GF-D8 (cell line): ENCODE measurements at regions not wholly inside any gene's neighbourhood (a gene's known extent, or its start where the extent isn't known, plus 50 kb on each side); places are given as distances from the start of the nearest gene placed in this dataset.
"Not testable (repeated sequence)": the region's sequence is repeated elsewhere in the genome, so short reads cannot be mapped to it uniquely, and the experiment has no call there.

ENCODE experiments used
- DNase-seq: peaks from one replicate; lab custom pipeline; 2025; lab: John Stamatoyannopoulos, UW

DNA sequence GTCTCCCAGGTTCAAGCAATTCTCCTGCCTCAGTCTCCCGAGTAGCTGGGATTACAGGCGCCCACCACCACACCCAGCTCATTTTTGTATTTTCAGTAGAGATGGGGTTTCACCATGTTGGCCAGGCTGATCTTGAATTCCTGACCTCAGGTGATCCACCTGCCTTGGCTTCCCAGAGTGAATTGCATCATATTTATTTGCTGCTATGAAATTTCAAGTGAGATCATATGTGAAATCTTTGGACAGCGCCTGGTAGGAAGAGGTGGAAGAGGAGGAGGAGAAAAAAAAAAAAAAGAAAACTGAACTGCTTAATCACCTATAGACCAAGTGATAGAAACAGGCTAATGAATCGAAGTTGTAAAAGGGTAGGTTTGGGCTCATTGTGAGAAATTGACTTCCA, 557.8 kb upstream of the C16orf82 start:
- DNase-seq: not testable (repeated sequence)

DNA sequence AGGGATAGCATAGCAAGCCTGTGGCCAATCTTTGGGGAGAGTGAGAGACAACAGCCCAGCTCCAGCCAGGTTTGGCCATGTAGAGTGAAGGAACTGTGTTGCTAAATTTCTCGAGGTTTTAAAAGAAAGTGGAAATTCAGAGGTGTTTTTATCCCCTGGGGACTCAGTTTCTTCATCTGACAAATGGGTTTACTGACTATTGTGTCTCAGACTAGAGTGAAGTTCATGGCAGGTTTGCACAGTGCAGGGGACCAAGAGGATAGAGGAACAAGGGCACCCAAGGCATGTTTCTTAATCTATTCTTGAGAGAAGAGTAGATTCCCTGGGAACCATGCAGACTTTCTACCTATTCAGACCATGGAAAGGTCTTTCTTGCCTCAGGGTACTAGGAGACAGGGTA, 555.8 kb upstream of the C16orf82 start:
- no peak for DNase-seq

DNA sequence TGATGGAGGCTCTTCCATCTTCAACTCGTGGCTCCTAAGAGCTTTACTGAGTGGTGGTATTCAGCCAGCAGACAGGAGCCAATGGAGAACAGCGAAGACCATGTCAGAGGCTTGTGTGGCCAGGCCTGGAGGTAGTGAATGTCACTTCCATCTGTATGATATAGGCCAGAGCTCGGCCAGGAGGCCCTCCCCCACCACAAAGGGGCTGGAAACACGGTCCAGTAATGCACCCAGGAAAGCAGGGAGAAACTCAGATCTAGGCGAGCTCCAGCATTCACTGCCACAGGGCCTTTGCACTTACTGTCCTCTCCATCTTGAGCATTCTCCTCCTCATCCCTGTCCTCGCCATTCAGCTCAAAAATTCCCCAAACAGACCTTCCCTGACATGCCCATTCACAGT, 555.3 kb upstream of the C16orf82 start:
- no peak for DNase-seq

DNA sequence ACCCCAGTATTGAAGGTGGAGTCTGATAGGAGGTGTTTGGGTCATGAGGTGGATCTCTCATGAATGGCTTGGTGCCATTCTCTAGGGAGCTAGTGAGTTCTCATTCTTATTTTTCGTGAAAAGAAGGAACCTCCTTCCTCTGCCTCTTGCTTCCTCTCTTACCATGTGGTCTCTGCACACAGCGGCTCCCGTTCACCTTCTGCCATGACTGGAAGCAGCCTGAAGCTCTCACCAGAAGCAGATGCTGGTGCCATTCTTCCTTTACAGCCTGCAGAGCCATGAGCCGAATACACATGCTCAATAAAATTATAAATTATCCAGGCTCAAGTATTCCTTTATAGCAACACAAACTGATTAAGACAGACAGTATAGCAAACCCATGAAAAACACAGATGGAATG, 545.1 kb upstream of the C16orf82 start:
- DNase-seq: no peak

DNA sequence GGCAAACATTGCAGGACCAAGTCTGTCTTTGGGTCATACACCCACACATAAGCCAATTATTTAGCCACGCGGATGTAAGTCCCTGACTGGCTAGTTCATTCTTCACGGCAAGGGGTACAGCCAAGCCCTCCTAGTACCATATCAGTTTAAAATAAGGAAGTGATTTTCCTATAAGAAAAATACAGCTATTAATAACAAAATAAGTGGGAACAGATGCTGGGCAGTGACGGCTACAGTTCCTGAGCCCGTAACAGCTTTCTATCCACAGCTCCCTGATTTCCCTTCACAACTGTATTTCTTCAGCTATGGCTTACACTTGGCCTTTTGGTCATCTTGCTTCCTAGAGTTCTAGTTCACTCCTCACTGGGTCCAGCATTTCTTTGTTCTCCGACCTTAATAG, 542.4 kb upstream of the C16orf82 start:
- DNase-seq: no peak

DNA sequence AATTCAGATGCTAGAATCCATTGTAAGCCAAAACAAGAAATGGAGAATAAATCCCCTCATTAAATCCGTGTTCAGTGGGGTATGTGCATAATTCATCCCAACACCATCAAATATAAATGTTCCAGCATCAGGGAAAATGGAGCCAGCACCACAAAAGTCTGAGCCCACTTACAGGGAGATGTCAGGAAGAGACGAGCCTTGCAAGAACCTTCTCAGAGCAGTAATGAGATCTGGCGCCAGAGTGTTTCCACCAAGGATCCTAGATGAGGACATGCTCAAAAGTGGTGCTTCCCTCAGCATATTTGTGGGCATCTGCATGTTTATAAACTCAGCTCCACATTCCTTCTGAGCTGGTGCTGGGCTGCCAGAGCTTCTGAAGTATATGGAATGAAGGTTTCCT, 541.9 kb upstream of the C16orf82 start:
- DNase-seq: no peak

DNA sequence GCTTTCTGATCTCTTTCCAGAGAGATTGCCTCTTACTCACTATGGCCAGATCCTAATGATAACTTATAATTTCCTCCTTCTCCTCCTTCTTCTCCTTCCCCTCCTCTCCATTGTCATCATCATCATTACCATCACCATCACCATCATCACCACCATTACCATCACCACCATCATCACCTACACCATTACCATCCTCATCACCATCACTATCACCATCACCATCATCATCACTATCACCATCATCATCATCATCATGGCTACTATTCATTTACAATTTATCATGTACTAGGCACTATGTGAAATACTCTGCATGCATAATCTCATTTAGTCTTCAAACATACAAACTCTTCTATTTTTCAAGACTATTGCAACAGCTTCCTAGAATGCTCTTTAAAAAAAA, 540.9 kb upstream of the C16orf82 start:
- no peak for DNase-seq

DNA sequence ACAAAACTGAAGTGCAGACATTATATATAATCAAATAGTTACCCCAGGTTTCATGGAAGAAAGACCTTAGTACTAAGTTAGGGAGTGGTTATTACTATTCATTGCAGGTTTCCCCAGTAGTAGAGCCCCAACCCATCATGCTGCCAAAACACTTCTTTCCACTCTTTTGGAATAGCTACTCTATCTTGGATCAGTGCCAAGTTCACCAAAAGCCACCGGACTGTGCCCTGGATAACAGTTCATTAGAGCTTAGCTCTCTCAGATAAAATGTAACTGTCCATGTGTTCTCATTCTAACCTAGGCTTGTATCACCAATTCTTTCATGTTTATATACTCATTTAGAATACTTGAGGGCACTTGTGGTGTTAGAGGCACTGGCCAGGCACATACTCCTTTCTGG, 540.1 kb upstream of the C16orf82 start:
- no peak for DNase-seq

DNA sequence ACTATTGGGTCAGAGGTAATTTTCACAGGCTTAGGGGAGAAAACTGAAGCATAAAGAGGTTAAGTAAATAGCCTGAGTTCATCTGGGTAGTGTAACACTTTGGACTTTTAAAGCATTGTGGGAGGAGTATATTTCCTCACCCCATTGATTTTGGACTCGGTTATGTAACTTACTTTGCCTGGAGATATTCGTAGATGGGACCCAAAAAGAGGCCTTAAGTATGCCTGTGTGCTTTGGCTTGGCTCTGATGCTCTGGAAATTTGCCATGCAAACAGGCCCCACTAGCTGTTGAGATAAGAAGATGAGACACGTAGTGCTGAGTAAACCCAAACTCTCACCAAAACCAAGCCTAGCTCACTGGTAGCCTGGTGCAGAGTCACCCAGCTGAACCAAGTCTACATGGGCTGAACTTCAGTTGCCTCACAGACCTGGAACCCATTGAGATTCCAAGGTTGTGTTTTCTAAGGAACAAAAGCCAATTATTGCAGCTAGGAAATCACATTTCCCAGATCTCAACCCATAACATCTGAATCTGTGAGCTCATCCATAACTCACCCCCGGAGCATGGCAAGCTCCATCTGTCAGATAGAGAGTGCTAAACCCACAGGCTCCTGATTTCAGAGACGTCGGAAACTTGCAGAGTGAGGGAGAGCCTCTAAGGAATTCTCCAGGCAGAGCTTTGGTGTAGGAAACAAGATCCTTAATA, 536.0 kb upstream of the C16orf82 start:
- DNase-seq: no peak

DNA sequence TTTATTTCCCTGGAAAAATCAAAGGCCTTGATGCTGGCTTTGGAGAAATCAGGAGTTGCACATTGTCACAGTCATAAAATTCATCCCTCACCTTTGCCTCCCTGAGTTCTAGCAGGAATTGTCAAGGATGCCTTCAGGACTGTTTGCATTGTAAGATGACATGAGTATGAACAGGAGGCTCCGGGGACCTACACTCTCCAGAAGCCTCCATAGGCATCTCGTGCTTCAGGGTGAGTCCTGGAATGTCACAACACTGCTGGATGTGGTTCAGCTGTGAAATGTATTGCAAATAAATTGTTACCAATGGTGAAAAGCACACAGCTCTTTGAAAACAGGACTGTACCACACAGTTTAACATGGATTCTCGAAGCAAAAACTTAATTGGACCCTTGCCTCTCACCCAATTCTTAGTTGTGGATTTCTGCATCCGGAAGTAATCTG, 535.4 kb upstream of the C16orf82 start:
- no peak for DNase-seq

DNA sequence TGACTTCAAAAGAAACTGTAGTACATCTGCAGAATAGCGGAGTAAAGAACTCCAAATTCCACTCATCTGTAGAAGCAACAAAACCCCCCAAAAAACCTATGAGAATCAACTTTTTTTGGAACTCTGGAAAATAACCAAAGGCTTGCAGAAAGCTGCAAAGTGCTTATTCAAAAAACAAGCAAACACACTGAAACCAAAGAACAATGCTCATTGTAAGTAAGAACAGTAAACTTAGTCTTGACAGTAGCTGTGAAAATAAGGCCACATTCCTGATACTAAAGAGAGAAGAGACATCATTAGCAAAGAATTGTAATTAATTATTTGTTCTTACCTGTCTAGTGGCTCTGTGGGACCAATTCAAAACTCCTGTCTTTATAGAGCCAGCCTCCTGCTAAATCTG, 534.3 kb upstream of the C16orf82 start:
- DNase-seq: no peak

DNA sequence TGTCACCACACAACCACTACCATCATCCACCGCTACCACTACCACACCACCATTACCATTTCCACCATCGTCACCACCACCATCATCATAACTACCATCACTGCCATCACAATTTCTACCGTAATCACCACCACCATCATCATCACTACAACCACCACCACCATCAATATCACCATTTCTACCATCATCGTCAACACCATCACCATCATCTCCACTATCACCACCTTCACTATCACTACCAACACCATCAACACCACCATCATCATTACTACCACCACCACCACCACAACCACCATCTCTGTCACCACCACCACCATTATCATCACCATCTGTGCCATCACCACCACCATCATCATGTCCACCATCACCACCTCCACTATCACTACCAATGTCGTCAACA, 524.5 kb upstream of the C16orf82 start:
- DNase-seq: no peak

DNA sequence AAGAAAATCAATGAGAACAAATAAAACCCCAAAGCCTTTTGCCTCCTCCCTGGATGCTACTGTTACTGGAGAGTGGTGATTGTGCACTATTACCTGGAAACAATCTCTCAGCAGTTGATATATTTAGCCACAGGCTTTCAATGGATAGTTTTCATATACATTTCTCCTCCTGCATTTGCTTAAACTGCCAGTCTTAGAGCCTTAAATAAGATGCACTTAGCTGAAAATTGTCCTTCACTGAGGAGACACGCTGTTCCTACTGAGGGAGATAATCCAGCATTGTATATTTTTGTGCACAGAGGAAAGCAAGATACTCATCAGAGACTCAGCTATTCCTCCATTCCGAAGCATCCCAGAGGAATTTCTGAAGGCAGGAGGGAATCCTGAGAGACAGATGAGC, 520.2 kb upstream of the C16orf82 start:
- no peak for DNase-seq

DNA sequence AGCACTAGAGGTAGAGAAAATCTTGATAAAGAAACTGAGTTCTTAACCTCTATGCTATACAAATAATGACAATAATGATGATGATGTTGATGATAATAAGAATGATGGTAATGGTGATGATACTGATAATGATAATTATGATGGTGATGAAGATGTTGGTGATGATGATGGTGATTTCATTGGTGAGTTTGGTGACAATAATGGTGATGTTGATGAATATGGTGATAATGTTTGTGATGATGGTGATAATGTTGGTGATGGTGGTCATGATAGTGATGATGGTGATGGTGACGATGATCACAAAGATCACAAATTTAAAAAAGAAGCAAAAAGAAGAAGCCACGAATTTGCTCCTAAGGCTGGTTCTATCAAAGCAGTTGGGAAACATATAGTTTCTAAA, 519.0 kb upstream of the C16orf82 start:
- DNase-seq: no peak

DNA sequence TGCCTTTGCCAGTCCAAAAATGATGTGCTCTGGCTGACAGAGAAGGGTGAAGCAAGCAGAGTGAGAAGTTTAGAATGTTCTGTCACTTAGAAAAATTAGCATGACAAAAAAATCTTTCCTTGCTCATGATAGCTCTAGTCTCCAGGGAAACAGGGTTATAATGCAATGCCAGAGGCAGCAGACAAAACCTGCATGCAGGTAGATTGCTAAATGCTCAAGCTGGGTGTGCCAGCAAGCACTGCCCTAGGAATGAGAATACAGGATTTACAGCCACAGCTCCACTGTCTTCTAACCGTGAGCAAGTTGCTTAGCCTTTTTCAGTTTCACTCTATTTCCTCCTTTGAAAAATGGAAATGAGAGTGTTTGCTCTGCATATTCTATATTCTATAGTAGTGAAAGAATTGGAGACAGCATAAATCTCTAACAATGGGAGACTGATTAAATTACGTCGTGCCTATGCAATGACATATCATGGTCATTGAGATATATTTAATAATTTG, 516.6 kb upstream of the C16orf82 start:
- DNase-seq: no peak

DNA sequence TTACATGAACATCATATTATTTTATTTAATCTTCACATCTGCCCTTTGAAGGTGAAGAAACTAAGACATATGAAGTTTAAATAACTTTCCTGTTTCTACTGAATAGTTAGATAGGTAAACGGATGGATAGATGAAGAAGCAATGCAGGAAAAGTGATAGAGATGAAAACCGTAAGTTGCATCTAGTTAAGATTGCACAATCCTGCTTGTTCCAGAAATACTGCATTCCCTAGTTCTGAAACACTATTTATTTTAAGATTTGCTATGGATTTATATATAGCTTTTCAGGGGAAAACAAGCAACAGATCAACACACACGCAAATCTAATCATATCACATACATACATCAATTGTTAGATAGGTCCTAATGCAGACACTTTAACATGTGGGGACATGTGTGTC, 512.7 kb upstream of the C16orf82 start:
- no peak for DNase-seq

DNA sequence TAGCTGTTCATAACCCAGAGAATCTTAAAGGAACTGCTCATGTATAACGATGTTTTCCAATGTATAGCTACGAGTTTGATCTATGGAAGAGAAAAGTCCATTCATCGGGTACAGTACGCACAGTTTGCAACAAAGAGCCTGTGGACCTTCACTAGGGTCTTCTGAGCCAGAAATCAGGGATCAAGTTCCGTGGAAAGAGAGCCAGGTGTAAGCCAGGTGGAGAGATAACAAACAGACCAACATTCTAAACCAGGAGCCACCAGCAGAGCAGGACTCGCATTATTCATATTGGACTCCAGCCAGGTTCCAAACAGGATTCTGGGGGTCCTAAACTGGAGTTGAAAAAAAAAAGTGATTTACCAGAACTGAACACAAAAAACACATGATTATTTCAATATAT, 505.4 kb upstream of the C16orf82 start:
- DNase-seq: no peak

DNA sequence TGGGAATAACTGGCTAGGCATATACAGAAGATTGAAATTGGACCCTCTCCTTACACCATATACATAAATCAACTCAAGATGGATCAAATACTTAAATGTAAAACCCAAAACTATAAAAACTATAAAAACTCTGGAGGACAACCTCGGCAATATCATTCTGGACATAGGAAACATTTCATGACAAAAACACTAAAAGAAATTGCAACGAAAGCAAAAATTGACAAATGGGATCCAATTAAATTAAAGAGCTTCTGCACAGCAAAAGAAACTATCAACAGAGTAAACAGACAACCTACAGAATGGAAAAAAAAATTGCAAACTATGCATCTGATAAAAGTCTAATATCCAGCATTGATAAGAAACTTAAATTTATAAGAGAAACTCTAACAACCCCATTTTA, 503.7 kb upstream of the C16orf82 start:
- no peak for DNase-seq

DNA sequence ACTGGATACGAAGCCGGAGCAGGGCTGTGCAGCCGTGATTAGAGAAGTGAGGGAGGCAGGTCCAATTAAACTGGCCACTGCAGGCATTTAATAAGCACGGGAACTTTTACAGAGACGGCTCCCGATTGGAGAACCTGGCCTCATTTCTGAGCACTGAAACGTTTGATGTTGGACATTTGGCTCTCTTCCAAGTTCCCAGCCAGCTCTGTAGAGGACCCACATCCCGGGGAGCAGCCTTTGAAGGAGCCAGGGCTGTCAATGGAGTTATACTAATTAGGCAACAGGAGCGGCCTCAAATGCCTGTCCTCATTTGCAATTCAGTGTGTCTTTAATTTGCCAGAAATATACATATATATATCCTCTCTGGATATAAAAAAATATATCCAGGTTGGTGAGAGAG, 499.4 kb upstream of the C16orf82 start:
- DNase-seq: no peak

DNA sequence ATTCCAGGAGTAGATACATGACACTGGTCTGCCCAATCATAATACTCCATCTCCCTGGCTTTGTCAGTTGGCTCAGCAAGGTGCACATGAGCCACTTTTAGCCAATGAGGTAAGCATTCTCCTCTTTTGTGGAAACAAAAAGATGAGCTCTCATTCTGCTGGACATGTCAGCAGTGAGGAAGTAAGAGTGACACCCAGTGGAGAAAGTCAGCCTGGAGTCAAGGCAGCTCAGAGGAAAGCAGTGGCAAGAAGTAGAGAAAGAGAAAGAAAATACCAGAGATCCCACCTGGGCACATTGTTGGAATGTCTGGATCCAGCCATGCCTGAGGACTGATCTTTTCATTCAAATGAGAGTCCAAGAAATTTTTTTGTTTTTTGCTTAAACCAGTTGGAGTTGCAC, 496.9 kb upstream of the C16orf82 start:
- no peak for DNase-seq

DNA sequence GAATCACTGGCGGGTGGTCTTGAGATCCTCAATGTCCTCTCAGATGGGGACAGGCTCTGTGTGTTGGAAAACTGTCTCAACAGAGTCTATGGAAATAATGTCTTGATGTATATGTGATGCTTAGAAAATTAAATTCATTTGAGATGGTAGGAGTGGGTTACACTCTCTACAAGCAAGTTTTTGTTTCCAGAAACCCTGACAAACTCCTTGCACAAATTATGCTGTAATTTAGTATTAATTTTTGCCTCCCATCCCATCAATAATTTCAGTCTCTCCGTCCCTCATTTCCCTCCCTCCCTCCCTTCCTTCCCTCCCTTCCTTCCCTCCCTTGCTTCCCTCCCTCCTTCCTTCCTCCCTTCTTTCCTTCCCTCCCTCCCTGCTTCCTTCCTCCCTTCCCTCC, 488.0 kb upstream of the C16orf82 start:
- DNase-seq: no peak

DNA sequence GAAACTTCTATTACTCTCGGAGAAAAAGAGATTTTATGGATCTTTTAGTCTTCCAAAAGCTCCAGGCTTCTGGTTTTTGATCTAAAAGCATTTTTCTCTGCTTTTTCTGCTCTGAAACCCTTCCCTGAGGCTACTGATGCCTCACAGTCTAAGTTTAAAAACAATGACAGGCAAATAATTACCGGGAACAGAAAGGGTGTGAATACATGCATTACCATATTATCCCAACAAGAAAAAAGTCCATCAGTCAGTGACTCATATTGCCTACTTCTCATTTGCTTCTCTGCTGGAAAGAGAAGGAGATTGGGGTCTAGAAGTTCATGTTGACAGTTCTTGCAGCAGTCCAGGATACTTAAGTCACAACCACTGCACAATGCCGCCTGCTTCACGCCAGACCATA, 482.9 kb upstream of the C16orf82 start:
- DNase-seq: no peak

DNA sequence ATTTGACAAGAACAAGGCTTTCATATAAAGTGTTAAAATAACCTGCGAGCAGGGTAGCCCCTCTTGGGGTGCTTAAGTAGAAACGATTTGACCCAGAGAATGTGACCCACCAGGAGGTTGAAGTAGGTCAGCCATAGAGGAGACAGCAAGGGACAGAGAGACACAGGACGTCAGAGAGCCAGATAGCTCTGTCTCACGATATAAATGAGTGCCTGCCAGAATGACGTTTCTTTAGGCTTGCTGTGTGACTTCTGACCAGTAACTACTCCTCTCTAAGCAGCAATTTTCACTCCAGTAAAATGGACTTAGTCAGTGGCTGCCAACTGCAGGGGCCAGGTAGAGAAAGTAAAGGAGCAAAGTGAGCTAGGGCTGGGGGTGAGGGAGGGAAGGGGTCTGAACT, 473.0 kb upstream of the C16orf82 start:
- DNase-seq: no peak

DNA sequence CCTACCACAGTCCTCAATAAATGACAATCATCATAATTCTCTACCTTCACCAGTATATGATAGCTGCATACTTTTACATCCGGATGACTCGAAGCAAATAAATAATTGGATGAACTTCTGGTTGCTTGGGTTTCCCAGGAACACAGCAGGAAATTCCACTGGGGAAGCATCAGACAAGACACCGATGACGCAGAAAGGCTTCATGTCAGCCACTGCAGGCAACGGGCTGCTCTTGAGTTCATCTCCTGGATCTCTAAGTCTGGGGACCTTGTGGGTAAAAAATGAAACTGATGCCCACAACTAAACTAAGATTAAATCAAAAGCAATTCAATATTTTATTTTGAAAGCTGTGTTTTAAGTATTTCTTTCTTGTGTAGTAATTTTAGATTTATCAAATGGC, 472.1 kb upstream of the C16orf82 start:
- no peak for DNase-seq
